Esophagus muscularis mucosa (tissue), 4 donors: ENCODE measurements at regions not wholly inside any gene's neighbourhood (a gene's known extent, or its start where the extent isn't known, plus 50 kb on each side); places are given as distances from the start of the nearest gene placed in this dataset.

ENCODE experiments used
- DNase-seq: peaks from one replicate; pipeline ENCODE4 v3.0.0-alpha.2; 2017; ENCODE audit errors: extremely low spot score
- H3K27ac ChIP-seq, 4 donors: fragments of 200-600 bp; sonication (generic); replicated peaks in 1 of 4; 1 replicate in 3 of 4; 2 replicates in 1 of 4; pipeline ENCODE4 v1.5.1; 2016 to 2019; ENCODE audit warnings: mild to moderate bottlenecking in 1 of 4
- H3K27me3 ChIP-seq, 4 donors: fragments of 200-600 bp; sonication (generic); one replicate each; pipeline versions ENCODE4 v1.5.1 to v1.6.0; 2016 to 2019
- H3K36me3 ChIP-seq, 4 donors: fragments of 200-600 bp; sonication (generic); one replicate each; pipeline ENCODE4 v1.5.1; 2016 to 2019
- H3K4me1 ChIP-seq, 4 donors: fragments of 200-600 bp; sonication (generic); one replicate each; pipeline ENCODE4 v1.5.1; 2016 to 2019
- H3K4me3 ChIP-seq, 4 donors: fragments of 200-600 bp; sonication (generic); 1 replicate in 2 of 4; 2 replicates in 2 of 4; pipeline ENCODE4 v1.5.1; 2016 to 2019; ENCODE audit warnings: mild to moderate bottlenecking in 4 of 4, moderate library complexity in 1 of 4
- H3K9me3 ChIP-seq, 4 donors: fragments of 200-600 bp; sonication (generic); 1 replicate in 3 of 4; 2 replicates in 1 of 4; pipeline ENCODE4 v1.5.1; 2016 to 2019
- EP300 ChIP-seq: sonication (generic); formaldehyde crosslinking; IDR thresholded peaks from one replicate; pipeline ENCODE4 v1.6.1; 2017; ENCODE audit warnings: antibody characterized with exemption
- POLR2A ChIP-seq: fragments of 450-650 bp; IDR thresholded peaks from one replicate; pipeline ENCODE4 v1.6.1; 2017; ENCODE audit warnings: antibody characterized with exemption, moderate library complexity, mild to moderate bottlenecking, low read depth
- POLR2AphosphoS5 ChIP-seq, 2 donors: sonication (generic); formaldehyde crosslinking; IDR thresholded peaks; one replicate each; pipeline ENCODE4 v1.6.1; 2017; ENCODE audit warnings: antibody characterized with exemption in 2 of 2
- WGBS: methylation state at CpG from one replicate; pipeline ENCODE4 v1.1.5; 2018; 5-methylcytosine and 5-hydroxymethylcytosine counted together
- intact Hi-C: fragments of 100-400 bp; cut with DNase I; formaldehyde crosslinking; loops from one replicate; pipeline ENCODE4 v1.15.1; 2023
- TF ChIP-seq, protein P1 (sequence below), 3 experiments: fragments of 200-600 bp in 2 of 3; fragments of 450-650 bp in 1 of 3; sonication (generic) in 2 of 3; IDR thresholded peaks; one replicate each; pipeline ENCODE4 v1.5.1; 2017 to 2019; ENCODE audit warnings: antibody characterized with exemption in 3 of 3, mild to moderate bottlenecking in 2 of 3, moderate library complexity in 1 of 3

- Histone ChIP-seq H3K36me3 (no peaks in the 10 kb centered on the region), H3K4me1 (no peaks in the 10 kb centered on the region), H3K9me3 (no peaks in the 10 kb centered on the region), H3K27ac (no peak overlapping the region), H3K27me3 (no peaks in the 10 kb centered on the region), H3K4me3 (no peak overlapping the region)
- DNase-seq = no peak
- TF ChIP-seq POLR2AphosphoS5 (IDR thresholded peaks at IDR 0.05) (no peak), POLR2A (no peak), EP300 (no peak)
- TF ChIP-seq, protein P1, sequence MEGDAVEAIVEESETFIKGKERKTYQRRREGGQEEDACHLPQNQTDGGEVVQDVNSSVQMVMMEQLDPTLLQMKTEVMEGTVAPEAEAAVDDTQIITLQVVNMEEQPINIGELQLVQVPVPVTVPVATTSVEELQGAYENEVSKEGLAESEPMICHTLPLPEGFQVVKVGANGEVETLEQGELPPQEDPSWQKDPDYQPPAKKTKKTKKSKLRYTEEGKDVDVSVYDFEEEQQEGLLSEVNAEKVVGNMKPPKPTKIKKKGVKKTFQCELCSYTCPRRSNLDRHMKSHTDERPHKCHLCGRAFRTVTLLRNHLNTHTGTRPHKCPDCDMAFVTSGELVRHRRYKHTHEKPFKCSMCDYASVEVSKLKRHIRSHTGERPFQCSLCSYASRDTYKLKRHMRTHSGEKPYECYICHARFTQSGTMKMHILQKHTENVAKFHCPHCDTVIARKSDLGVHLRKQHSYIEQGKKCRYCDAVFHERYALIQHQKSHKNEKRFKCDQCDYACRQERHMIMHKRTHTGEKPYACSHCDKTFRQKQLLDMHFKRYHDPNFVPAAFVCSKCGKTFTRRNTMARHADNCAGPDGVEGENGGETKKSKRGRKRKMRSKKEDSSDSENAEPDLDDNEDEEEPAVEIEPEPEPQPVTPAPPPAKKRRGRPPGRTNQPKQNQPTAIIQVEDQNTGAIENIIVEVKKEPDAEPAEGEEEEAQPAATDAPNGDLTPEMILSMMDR (IDR thresholded peaks at IDR 0.05) = no peak
- WGBS = 74% methylated on average over 3 of the region's 3 CpGs
- intact Hi-C loops = no loop called here
Observed at GRCh38 chr18:71075147-71075546, 786.3 kb downstream of the SOCS6 start.

DNA sequence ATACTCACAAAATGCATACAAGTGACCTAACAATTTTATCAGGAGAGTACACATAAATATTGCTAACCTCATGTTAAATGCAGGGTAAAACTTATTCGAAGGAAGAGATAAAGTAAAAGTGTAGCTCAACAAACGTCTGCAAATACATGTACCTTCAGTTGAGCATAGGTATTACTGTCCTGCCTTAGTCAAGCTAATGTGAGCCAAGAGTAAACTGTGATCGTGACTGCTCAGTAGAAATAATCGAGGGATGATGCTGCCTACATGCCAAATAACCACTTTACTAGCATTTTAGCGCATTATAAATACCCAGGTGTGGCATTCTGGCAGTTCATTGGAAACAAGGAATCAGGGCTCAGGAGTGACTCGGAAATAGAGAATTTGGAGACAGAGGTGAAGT lies 779.5 kb downstream of the SOCS6 start:
- no peak overlapping the region for H3K4me3 ChIP-seq
- intact Hi-C loops = no loop called here
- H3K27me3 ChIP-seq = no peaks in the 10 kb centered on the region
- no peak for DNase-seq
- no peaks in the 10 kb centered on the region for H3K36me3 ChIP-seq
- no peak overlapping the region for H3K27ac ChIP-seq
- no peaks in the 10 kb centered on the region for H3K9me3 ChIP-seq
- WGBS = 73% methylated on average over 6 of the region's 6 CpGs
- TF ChIP-seq POLR2A (no peak), EP300 (no peak), POLR2AphosphoS5 (IDR thresholded peaks at IDR 0.05) (no peak)
- TF ChIP-seq, protein P1 (IDR thresholded peaks at IDR 0.05) = no peak
- H3K4me1 ChIP-seq = no peaks in the 10 kb centered on the region

GRCh38 chr18:71049893-71050292 lies 761.0 kb downstream of the SOCS6 start:
- Histone ChIP-seq H3K4me3 (no peak overlapping the region), H3K27me3 (no peaks in the 10 kb centered on the region), H3K4me1 (no peaks in the 10 kb centered on the region), H3K36me3 (no peaks in the 10 kb centered on the region), H3K27ac (no peak overlapping the region), H3K9me3 (no peaks in the 10 kb centered on the region)
- intact Hi-C loops = no loop called here
- WGBS = 94% methylated on average over 1 of the region's 1 CpG
- DNase-seq = no peak
- TF ChIP-seq EP300 (no peak), POLR2A (no peak), POLR2AphosphoS5 (IDR thresholded peaks at IDR 0.05) (no peak)
- TF ChIP-seq, protein P1 (IDR thresholded peaks at IDR 0.05) = no peak

- Histone ChIP-seq H3K27ac (no peak overlapping the region), H3K4me1 (no peaks in the 10 kb centered on the region), H3K36me3 (no peaks in the 10 kb centered on the region), H3K4me3 (no peak overlapping the region), H3K27me3 (no peaks in the 10 kb centered on the region), H3K9me3 (no peaks in the 10 kb centered on the region)
- 59% methylated on average over 4 of the region's 4 CpGs for WGBS
- intact Hi-C loops = no loop called here
- DNase-seq = no peak
- no peak for TF ChIP-seq EP300
- no peak for TF ChIP-seq POLR2A
- TF ChIP-seq, protein P1 (IDR thresholded peaks at IDR 0.05) = no peak
- TF ChIP-seq POLR2AphosphoS5 (IDR thresholded peaks at IDR 0.05) = no peak
Observed at GRCh38 chr18:71047882-71048281, 759.0 kb downstream of the SOCS6 start.

- no peak overlapping the region for H3K4me3 ChIP-seq
- no peak for TF ChIP-seq EP300
- no peak for TF ChIP-seq POLR2A
- TF ChIP-seq, protein P1 (IDR thresholded peaks at IDR 0.05) = no peak
- TF ChIP-seq POLR2AphosphoS5 (IDR thresholded peaks at IDR 0.05) = no peak
- no peak overlapping the region for H3K27ac ChIP-seq
- no peaks in the 10 kb centered on the region for H3K9me3 ChIP-seq
- no peak for DNase-seq
- no peaks in the 10 kb centered on the region for H3K4me1 ChIP-seq
- intact Hi-C loops = no loop called here
- H3K27me3 ChIP-seq = no peaks in the 10 kb centered on the region
- H3K36me3 ChIP-seq = no peaks in the 10 kb centered on the region
- WGBS = 0% methylated on average over 1 of the region's 1 CpG
Observed at GRCh38 chr18:71045331-71046065, 756.7 kb downstream of the SOCS6 start.
